Panc1 (cell line): ENCODE measurements at regions not wholly inside any gene's neighbourhood (a gene's known extent, or its start where the extent isn't known, plus 50 kb on each side); places are given as distances from the start of the nearest gene placed in this dataset.

ENCODE experiments used
- ATAC-seq: fragments of 200-7000 bp; cut with Tn5 transposase; 2 replicates; pipeline ENCODE4 v1.9.1; 2020; ENCODE audit warnings: mild to moderate bottlenecking, moderate library complexity
- BruUV-seq: library from RNA; stranded (reverse); fragments of 400-500 nt; replicated peaks from 2 replicates; lab custom pipeline; 2021; lab: Mats Ljungman, UMichigan
- CTCF ChIA-PET: fragments of 300-600 bp; sonication (Branson Sonifier 250); formaldehyde crosslinking; loops from one replicate; lab custom pipeline; 2022; ENCODE audit warnings: antibody characterized with exemption; lab: Charles Lee
- POLR2A ChIA-PET: fragments of 300-600 bp; sonication (Branson Sonifier 250); formaldehyde crosslinking; loops from one replicate; lab custom pipeline; 2022; ENCODE audit warnings: antibody characterized with exemption; lab: Charles Lee
- DNase-seq: peaks from one replicate; pipeline ENCODE4 v3.0.0-alpha.2; 2010; ENCODE audit warnings: low read depth, low spot score
- H3K27ac ChIP-seq: 2 replicates; pipeline ENCODE4 v1.5.1; 2011; ENCODE audit warnings: mild to moderate bottlenecking, low read length, inconsistent platforms
- H3K27me3 ChIP-seq: fragments of 200-500 bp; sonication (Bioruptor generic); 2 replicates; pipeline ENCODE4 v1.6.0; 2014; ENCODE audit warnings: low read length, inconsistent platforms; ENCODE audit not compliant: control insufficient read depth, insufficient read depth
- H3K36me3 ChIP-seq: fragments of 200-500 bp; sonication (Bioruptor generic); 2 replicates; pipeline ENCODE4 v1.5.1; 2014; ENCODE audit warnings: inconsistent platforms, mild to moderate bottlenecking, low read length, moderate library complexity; ENCODE audit not compliant: control insufficient read depth, insufficient read depth
- H3K4me1 ChIP-seq: 2 replicates; pipeline ENCODE4 v1.5.1; 2011; ENCODE audit warnings: inconsistent platforms, mild to moderate bottlenecking, low read length, moderate library complexity; ENCODE audit not compliant: control insufficient read depth, insufficient read depth
- H3K4me3 ChIP-seq, 2 experiments: 2 replicates each; pipeline ENCODE4 v1.5.1; 2011 to 2012; ENCODE audit warnings: low read depth in 2 of 2, low read length in 2 of 2, mild to moderate bottlenecking in 2 of 2, inconsistent platforms in 1 of 2, moderate library complexity in 1 of 2
- H3K9me3 ChIP-seq: fragments of 200-500 bp; sonication (Bioruptor generic); 2 replicates; pipeline ENCODE4 v1.5.1; 2014; ENCODE audit warnings: low read depth, mild to moderate bottlenecking, inconsistent platforms, low read length, moderate library complexity; ENCODE audit not compliant: control insufficient read depth, insufficient read depth
- CTCF ChIP-seq: fragments of 450-650 bp; IDR thresholded peaks from 2 replicates; pipeline ENCODE4 v1.5.1; 2017; ENCODE audit warnings: mild to moderate bottlenecking
- POLR2AphosphoS5 ChIP-seq: IDR thresholded peaks from 2 replicates; pipeline ENCODE4 v1.6.1; 2012; ENCODE audit warnings: mild to moderate bottlenecking, low read depth, low read length, moderate library complexity
- REST ChIP-seq, 2 experiments: IDR thresholded peaks; 2 replicates each; pipeline ENCODE4 v1.6.1; 2011 to 2012; ENCODE audit warnings: low read depth in 2 of 2, control low read depth in 1 of 2, low read length in 1 of 2, mild to moderate bottlenecking in 1 of 2, moderate library complexity in 1 of 2; ENCODE audit not compliant: insufficient read depth in 1 of 2
- SIN3A ChIP-seq: IDR thresholded peaks from 2 replicates; pipeline ENCODE4 v1.6.1; 2012; ENCODE audit warnings: low read depth, mild to moderate bottlenecking, low read length, moderate library complexity, borderline replicate concordance; ENCODE audit not compliant: insufficient read depth
- TCF7L2 ChIP-seq: IDR thresholded peaks from 2 replicates; pipeline ENCODE4 v1.6.1; 2011; ENCODE audit warnings: mild to moderate bottlenecking, low read depth, low read length, inconsistent platforms
- in situ Hi-C: cut with HindIII; loops from 2 replicates; pipeline ENCODE4 v1.10.0; 2016; ENCODE audit warnings: low sequenced_read_pairs, low pct_unique_long_range_greater_than_20kb
- intact Hi-C: fragments of 100-400 bp; cut with micrococcal nuclease; formaldehyde crosslinking; loops from one replicate; pipeline ENCODE4 v1.10.0; 2022; ENCODE audit not compliant: unreplicated experiment

- CTCF ChIA-PET = no interaction called here
- POLR2A ChIA-PET = interaction anchor here (0.5 kb wide), 1 partner anchor 18 kb away, joined by 6 read pairs; no protein-coding TSS in a partner anchor
- ATAC-seq (no peak), DNase-seq (no peak)
- intact Hi-C loops (no loop called here), in situ Hi-C loops (no loop called here)
- H3K9me3 ChIP-seq = no peaks in the 10 kb centered on the region
- no peaks in the 10 kb centered on the region for H3K4me1 ChIP-seq
- H3K27me3 ChIP-seq = no peaks in the 10 kb centered on the region
- H3K27ac ChIP-seq = no peak overlapping the region
- TF ChIP-seq TCF7L2 (no peak), CTCF (no peak), POLR2AphosphoS5 (no peak), SIN3A (no peak), REST (IDR thresholded peaks at IDR 0.05; ENCODE audit: insufficient read depth in 1 of 2, low read depth in 2 of 2, low read length in 1 of 2) (no peak)
- no peaks in the 10 kb centered on the region for H3K36me3 ChIP-seq
- no peak overlapping the region for H3K4me3 ChIP-seq
- BruUV-seq = no TSS peak
Measured at GRCh38 chr13:83732755-83733154, 149.5 kb downstream of the SLITRK1 start.

- H3K27ac ChIP-seq = no peak overlapping the region
- no peak overlapping the region for H3K4me3 ChIP-seq
- H3K4me1 ChIP-seq = no peaks in the 10 kb centered on the region
- no peaks in the 10 kb centered on the region for H3K9me3 ChIP-seq
- intact Hi-C loops (no loop called here), in situ Hi-C loops (no loop called here)
- H3K36me3 ChIP-seq = no peaks in the 10 kb centered on the region
- ATAC-seq (no peak), DNase-seq (no peak)
- POLR2A ChIA-PET = no interaction called here
- no peaks in the 10 kb centered on the region for H3K27me3 ChIP-seq
- BruUV-seq = no TSS peak
- TF ChIP-seq REST (IDR thresholded peaks at IDR 0.05; ENCODE audit: insufficient read depth in 1 of 2, low read depth in 2 of 2, low read length in 1 of 2) = no peak
- no peak for TF ChIP-seq POLR2AphosphoS5
- TF ChIP-seq CTCF = no peak
- no peak for TF ChIP-seq TCF7L2
- no peak for TF ChIP-seq SIN3A
- CTCF ChIA-PET = no interaction called here
Measured at GRCh38 chr13:83731113-83731512, 151.2 kb downstream of the SLITRK1 start.
